ENCODE measurements at regions not wholly inside any gene's neighbourhood (a gene's known extent, or its start where the extent isn't known, plus 50 kb on each side); places are given as distances from the start of the nearest gene placed in this dataset.

GRCh38 chr4:171101845-171102244 is 711.4 kb upstream of the GALNTL6 start:
- TF ChIP-seq CTCF (conservative IDR thresholded peaks at IDR 0.05 in 1 of 2, IDR thresholded peaks at IDR 0.05 in 1 of 2; ENCODE audit: extremely low read depth in 1 of 2, insufficient read depth in 1 of 2, low read depth in 1 of 2, low read length in 2 of 2), result no peak
- no peak for TF ChIP-seq EZH2 (IDR thresholded peaks at IDR 0.05; ENCODE audit: borderline replicate concordance, low read length)

All from mammary epithelial cell (primary cell).